HCEC 1CT (cell line): ENCODE measurements at regions not wholly inside any gene's neighbourhood (a gene's known extent, or its start where the extent isn't known, plus 50 kb on each side); places are given as distances from the start of the nearest gene placed in this dataset.

Experiments
- DNase-seq: peaks from one replicate; pipeline ENCODE4 v3.0.0-alpha.2; 2017

GRCh38 chr6:139654888-139655782 lies 280.7 kb upstream of the CITED2 start:
- DNase-seq = no peak

DNA sequence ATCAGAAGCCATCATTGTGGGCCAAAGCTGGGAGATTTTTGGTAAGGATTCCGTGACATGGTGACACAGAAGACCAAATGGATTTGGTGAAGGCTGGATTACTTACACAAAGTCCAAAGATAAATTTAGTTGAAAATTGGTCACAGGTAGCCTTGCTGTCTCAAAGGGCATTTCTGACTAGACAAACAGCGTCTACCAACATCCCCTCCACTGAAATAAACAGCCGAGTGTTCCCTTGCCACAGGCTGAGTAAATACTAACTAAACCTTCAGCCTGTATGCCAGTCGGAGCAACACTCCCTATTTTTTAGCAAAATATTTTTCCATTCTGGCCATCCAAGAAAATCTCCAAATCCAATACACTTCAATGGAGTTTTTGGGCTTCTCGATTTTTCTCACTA lies 279.9 kb upstream of the CITED2 start:
- no peak for DNase-seq

DNA sequence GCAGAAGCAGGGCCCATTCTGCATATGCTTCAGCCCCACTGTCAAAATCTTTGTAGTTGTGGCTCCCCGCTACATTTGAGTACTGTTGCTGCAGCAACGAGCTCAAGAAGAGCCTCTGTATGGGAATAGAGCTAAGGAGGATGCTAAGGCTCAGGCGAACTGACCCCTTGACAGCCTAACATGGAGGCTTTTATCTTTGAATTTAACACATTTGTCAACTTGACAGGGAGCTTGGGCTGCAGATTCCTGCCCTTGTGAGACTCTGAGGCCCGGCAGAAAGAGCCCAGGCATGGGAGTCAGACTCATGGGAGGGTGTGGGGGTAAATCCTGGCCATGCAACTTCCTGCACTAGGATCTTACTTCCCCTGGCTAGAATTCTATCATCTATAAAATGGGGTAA lies 278.7 kb upstream of the CITED2 start:
- DNase-seq = no peak

DNA sequence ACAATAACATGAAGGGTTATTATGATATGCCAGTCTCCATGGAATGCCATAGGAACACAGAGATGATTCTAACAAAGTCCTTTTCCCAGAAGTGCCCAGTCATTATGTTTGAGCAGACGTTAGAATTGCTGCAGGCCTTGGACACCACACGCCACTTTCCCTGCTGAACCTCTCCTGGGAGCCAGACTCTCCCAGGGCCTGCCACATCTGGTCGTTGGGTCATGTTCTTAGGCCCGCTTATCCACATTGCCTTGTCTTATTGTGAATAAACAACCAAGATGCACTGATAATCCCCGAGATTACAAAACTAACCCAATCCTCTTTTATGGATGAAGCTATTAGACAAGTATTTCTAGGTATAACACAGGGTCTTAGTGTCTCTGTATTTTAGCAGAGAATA lies 276.5 kb upstream of the CITED2 start:
- no peak for DNase-seq

DNA sequence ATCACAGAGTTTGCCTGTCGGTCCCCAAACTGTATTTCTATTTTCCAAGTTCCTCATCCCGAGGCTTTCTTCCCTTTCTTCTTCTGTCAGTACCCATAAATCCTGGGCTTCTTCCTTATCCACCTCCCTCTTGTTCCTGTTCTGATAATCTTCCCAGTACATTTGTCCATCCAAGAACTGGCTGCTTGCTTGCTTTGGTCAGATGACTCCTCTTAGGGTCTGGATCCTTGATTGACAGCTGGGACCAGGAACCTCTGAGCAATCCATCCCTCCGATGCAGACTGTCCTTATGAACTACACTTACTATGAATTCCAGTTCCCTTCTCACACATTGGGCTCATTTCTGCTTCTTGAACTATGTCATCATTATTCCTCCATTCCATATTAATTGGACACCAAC lies 275.3 kb upstream of the CITED2 start:
- no peak for DNase-seq

DNA sequence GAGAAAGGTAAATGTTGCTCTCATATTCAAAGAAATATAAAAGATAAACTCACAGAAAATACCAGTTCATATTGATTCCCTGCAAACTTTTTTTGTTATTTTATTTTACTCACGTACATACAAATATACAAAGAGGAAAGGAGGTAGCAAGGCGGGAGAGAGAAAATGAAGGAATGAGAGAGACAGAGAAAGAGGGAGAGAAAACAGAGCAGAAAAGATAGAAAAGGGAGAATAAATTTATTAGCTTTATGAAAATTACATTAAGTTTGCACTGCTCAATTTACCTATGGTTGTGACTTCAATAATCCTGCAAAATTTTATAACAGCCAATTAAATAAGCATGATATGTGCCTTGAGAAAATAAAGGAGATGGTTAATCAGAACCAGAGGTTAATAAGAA lies 274.7 kb upstream of the CITED2 start:
- no peak for DNase-seq

- DNase-seq = no peak
Measured at GRCh38 chr6:139648430-139649000, 274.1 kb upstream of the CITED2 start.

DNA sequence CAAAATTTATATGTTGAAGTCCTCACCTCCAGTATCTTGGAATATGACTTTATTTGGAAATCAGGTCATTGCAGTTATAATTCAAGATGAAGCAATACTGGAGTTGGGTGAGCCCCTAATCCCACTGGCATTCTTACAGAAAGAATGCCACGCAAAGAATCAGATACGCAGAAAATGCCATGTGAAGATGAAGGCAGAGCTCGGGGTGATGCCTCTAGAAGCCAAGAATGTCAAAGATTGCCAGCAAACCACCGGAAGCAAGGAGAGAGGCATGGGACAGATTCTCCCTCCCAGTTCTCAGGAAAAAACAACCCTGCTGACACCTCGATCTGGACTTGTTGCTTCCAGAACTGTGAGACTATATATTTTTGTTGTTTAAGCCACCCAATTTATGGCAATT lies 273.4 kb upstream of the CITED2 start:
- no peak for DNase-seq

DNA sequence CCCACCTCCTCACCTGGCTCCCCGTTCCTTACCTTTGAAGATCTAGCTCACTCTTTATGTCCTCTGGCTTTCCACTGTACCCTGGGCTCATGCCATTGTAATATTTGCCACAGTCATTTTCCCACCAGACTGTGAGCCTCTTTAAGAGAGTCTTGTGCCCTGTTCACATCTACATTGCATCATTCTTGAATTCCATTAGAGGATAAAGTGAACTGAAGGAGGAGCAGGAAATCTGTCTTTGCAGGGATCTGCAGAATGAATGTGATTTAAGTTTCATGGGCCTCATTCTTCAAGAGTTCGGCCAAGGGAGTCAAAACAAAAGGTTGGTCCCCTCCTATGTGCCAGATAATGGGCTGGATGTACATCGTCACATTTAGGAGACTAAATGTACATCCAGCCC lies 272.6 kb upstream of the CITED2 start:
- no peak for DNase-seq

DNA sequence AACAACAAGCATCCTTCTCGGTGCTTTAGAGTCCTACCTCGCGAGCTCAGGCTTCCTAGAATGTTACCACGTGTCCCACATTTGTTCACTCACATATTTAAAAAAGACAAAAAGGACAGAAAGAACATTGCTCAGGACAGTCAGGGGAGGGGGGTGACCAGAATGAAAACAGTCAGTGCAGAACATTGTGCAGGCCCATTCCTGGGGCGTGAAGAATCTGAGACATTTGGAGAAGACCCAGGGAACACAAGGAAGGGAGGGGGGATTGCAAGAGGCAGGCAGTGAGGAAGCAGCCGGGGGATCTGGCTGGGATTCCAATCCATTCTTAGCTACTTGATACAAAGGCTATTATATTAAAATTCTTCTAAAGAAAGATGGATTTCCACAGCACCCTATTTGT lies 270.4 kb upstream of the CITED2 start:
- DNase-seq = no peak

GRCh38 chr6:139643986-139644385 lies 269.5 kb upstream of the CITED2 start:
- no peak for DNase-seq

DNA sequence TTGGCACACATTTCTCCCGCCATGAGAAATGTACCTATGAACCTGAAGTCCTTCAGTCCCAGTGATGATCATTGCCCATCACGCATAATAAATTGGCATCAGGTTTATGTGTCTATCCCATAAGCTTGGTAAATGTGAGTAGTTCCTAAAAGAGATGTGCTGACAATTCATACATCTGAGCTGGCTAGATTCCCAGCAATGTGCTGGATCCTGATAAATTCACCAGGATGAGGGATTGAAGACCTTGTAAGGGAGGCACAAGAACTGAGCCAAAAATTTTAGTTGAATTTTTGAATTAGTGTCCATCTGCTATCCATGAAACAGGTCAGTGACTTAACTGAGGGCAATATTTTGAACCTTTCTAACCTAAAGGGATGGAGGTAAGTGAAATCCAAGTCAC lies 267.9 kb upstream of the CITED2 start:
- no peak for DNase-seq

- DNase-seq = no peak
Measured at GRCh38 chr6:139641376-139641775, 266.9 kb upstream of the CITED2 start.

GRCh38 chr6:139640921-139641320 lies 266.5 kb upstream of the CITED2 start:
- no peak for DNase-seq

GRCh38 chr6:139640448-139640847 lies 266.0 kb upstream of the CITED2 start:
- DNase-seq = no peak

GRCh38 chr6:139639507-139639906 lies 265.1 kb upstream of the CITED2 start:
- no peak for DNase-seq

- DNase-seq = no peak
Measured at GRCh38 chr6:139638179-139638941, 263.9 kb upstream of the CITED2 start.

- no peak for DNase-seq
Measured at GRCh38 chr6:139637766-139638165, 263.3 kb upstream of the CITED2 start.

DNA sequence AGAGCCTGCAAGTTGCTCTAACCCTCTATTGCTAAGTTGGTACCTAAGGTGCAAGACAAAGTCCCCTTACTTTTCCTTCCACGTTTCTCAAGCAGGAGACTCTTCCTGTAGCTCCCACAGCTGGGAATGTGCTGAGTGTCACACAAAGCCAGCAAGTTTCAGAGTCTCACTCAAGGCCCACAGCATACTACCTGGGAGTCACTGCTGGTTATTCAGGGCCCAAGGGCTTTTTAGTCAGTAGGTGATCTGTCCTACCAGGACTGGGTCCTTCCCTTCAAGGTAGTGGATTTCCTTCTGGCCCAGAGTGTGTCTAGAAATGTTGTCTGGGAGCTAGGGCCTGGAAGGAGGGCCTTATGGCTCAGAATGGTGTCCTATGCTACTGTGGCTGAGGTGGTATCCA lies 261.9 kb upstream of the CITED2 start:
- DNase-seq = no peak

DNA sequence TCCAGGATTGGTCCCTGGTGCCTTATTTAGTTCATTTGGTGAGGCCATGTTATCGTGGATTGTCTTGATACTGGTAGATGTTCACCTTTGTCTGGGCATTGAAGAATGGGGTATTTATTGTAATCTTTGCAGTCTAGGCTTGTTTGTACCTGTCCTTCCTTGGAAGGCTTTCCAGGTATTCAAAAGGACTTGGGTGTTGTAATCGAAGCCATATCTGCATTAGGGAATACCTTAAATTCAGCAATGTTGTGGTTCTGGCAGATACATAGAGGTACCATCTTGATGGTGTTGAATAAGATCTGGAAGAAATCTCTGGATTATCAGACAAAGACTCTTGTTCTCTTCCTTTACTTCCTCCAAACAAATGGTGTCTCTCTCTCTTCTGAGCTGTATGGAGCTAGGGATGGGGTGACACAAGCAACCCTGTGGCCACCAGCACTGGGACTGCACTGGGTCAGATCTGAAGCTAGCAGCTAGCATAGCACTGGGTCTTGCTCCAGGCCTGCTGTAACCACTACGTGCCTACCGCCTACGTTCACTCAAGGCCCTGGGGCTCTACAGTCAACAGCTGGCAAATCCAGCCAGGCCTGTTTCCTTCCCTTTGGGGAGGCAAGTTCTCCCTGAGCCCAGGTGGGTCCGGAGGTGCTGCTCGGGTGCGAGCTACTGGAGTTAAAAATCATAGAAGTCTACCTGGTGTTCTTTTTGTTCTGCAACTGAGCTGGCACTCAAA lies 261.1 kb upstream of the CITED2 start:
- no peak for DNase-seq

DNA sequence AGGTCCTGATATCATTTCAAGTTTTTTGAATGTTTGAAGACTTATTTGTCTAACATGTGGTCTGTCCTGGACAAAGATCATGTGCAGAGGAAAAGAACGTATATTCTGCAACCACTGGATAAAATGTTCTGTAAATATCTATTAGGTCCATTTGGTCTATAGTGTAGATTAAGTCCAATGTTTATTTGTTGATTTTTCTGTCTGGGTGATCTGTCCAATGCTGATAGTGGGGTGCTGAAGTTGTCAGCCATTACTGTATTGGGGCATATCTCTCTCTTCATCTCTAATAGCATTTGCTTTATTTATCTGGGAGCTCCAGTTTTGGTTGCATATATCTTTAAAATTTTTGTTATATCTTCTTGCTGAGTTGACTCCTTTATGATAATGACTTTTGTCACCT lies 258.4 kb upstream of the CITED2 start:
- DNase-seq = no peak

- no peak for DNase-seq
Measured at GRCh38 chr6:139628270-139628669, 253.8 kb upstream of the CITED2 start.

DNA sequence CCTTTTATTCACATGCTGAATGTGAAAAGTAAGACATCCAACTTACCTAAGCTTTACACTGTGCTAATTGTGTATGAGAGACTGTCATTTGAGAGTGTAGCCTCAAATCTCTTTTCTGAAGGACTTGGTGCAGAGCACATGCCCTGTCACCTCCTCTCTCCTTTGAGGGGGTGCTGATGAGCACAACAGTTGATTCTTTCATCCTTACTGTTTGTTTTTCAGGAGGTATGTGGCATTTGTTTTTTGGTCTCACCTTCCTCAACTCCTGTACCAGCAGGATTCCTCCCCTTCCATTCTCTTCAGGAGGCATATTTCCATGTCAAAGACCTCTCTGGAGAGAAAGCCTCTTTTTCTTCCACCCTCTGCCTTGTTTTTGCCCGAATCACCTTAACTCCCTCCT lies 252.6 kb upstream of the CITED2 start:
- no peak for DNase-seq
